GM12878 (cell line): ENCODE measurements at regions not wholly inside any gene's neighbourhood (a gene's known extent, or its start where the extent isn't known, plus 50 kb on each side); places are given as distances from the start of the nearest gene placed in this dataset.

Experiments
- CEBPB ChIP-seq, 2 experiments: fragments of 150-350 bp in 1 of 2; IDR thresholded peaks; 2 replicates each; pipeline ENCODE4 v1.6.1; 2012 to 2014; ENCODE audit warnings: low read depth in 2 of 2, low read length in 2 of 2, borderline replicate concordance in 1 of 2, inconsistent platforms in 1 of 2
- EP300 ChIP-seq, 2 experiments: fragments of 150-350 bp in 1 of 2; IDR thresholded peaks; 2 replicates each; pipeline ENCODE4 v1.6.1; 2011 to 2012; ENCODE audit warnings: low read depth in 2 of 2, low read length in 2 of 2, borderline replicate concordance in 1 of 2, improper control_type of control experiment in 1 of 2, inconsistent platforms in 1 of 2; ENCODE audit not compliant: control insufficient read depth in 1 of 2
- EZH2 ChIP-seq: IDR thresholded peaks from 2 replicates; pipeline ENCODE4 v1.6.1; 2012; ENCODE audit warnings: low read depth, mild to moderate bottlenecking, control low read depth, inconsistent platforms, low read length, borderline replicate concordance; ENCODE audit not compliant: control insufficient read depth
- FOXM1 ChIP-seq: IDR thresholded peaks from 2 replicates; pipeline ENCODE4 v1.6.1; 2012; ENCODE audit warnings: low read depth, mild to moderate bottlenecking, inconsistent platforms, low read length, moderate library complexity
- NBN ChIP-seq: fragments of 450-650 bp; IDR thresholded peaks from 2 replicates; pipeline ENCODE4 v1.6.1; 2016
- POLR2AphosphoS5 ChIP-seq: IDR thresholded peaks from 2 replicates; pipeline ENCODE4 v1.6.1; 2011; ENCODE audit warnings: mild to moderate bottlenecking, low read length, inconsistent platforms
- YY1 ChIP-seq: IDR thresholded peaks from 2 replicates; pipeline ENCODE4 v1.6.1; 2011; ENCODE audit warnings: low read depth, mild to moderate bottlenecking, low read length
- ZBTB40 ChIP-seq: fragments of 450-650 bp; IDR thresholded peaks from 2 replicates; pipeline ENCODE4 v1.6.1; 2016; ENCODE audit warnings: mild to moderate bottlenecking, moderate library complexity, borderline replicate concordance
- TF ChIP-seq, protein P1 (sequence below), 3 experiments: IDR thresholded peaks in 2 of 3; conservative IDR thresholded peaks in 1 of 3; 2 replicates each; pipeline ENCODE4 v1.5.1; 2011; ENCODE audit warnings: low read depth in 3 of 3, low read length in 3 of 3, mild to moderate bottlenecking in 3 of 3, control low read depth in 2 of 3, moderate library complexity in 2 of 3, inconsistent platforms in 1 of 3, mixed read lengths in 1 of 3; ENCODE audit not compliant: control insufficient read depth in 2 of 3, insufficient read depth in 1 of 3; ENCODE audit errors: extremely low read depth in 1 of 3
- TF ChIP-seq, protein P2 (sequence below): IDR thresholded peaks from 2 replicates; pipeline ENCODE4 v1.6.1; 2012; ENCODE audit warnings: mild to moderate bottlenecking, low read depth, low read length

DNA sequence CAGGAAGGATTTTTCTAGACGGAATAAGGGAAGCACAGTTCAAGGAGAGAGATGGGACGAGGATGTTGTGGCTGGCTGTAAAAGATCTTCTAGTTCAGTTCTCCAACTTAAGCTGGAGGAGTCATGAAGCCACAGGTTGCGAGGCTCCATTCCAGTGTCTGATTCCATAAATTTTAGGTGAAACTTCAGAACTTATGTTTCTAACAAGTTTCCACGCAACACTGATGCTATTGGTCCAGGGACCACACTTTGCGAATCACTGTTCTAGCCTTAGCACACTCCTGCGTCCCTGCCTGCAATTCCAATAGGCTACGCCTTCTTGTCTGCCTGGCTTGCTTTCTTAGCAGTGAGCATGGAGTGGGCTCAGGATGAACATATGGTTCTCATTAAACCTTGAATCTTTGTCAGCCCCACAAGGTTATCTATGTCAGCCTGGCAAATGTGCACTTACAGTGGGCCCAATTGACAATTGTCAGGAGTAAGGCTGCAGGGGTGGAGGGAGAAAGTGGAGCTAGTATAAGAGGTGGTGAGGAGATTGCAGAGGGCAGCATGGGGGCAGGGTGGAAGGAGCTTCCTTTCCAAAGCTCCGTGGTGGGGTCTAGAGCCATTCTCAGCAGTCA lies 438.1 kb upstream of the ST6GAL2 start:
- TF ChIP-seq, protein P1, sequence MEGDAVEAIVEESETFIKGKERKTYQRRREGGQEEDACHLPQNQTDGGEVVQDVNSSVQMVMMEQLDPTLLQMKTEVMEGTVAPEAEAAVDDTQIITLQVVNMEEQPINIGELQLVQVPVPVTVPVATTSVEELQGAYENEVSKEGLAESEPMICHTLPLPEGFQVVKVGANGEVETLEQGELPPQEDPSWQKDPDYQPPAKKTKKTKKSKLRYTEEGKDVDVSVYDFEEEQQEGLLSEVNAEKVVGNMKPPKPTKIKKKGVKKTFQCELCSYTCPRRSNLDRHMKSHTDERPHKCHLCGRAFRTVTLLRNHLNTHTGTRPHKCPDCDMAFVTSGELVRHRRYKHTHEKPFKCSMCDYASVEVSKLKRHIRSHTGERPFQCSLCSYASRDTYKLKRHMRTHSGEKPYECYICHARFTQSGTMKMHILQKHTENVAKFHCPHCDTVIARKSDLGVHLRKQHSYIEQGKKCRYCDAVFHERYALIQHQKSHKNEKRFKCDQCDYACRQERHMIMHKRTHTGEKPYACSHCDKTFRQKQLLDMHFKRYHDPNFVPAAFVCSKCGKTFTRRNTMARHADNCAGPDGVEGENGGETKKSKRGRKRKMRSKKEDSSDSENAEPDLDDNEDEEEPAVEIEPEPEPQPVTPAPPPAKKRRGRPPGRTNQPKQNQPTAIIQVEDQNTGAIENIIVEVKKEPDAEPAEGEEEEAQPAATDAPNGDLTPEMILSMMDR (IDR thresholded peaks at IDR 0.05 in 2 of 3, conservative IDR thresholded peaks at IDR 0.05 in 1 of 3; ENCODE audit: control insufficient read depth in 2 of 3, extremely low read depth in 1 of 3, insufficient read depth in 1 of 3, low read depth in 3 of 3, low read length in 3 of 3) = no peak
- TF ChIP-seq NBN (no peak), POLR2AphosphoS5 (no peak), YY1 (no peak), CEBPB (IDR thresholded peaks at IDR 0.05; ENCODE audit: borderline replicate concordance in 1 of 2, low read depth in 2 of 2, low read length in 2 of 2) (no peak), ZBTB40 (no peak), FOXM1 (no peak), EZH2 (no peak), EP300 (IDR thresholded peaks at IDR 0.05; ENCODE audit: borderline replicate concordance in 1 of 2, control insufficient read depth in 1 of 2, low read depth in 2 of 2, low read length in 2 of 2) (no peak)
- TF ChIP-seq, protein P2, sequence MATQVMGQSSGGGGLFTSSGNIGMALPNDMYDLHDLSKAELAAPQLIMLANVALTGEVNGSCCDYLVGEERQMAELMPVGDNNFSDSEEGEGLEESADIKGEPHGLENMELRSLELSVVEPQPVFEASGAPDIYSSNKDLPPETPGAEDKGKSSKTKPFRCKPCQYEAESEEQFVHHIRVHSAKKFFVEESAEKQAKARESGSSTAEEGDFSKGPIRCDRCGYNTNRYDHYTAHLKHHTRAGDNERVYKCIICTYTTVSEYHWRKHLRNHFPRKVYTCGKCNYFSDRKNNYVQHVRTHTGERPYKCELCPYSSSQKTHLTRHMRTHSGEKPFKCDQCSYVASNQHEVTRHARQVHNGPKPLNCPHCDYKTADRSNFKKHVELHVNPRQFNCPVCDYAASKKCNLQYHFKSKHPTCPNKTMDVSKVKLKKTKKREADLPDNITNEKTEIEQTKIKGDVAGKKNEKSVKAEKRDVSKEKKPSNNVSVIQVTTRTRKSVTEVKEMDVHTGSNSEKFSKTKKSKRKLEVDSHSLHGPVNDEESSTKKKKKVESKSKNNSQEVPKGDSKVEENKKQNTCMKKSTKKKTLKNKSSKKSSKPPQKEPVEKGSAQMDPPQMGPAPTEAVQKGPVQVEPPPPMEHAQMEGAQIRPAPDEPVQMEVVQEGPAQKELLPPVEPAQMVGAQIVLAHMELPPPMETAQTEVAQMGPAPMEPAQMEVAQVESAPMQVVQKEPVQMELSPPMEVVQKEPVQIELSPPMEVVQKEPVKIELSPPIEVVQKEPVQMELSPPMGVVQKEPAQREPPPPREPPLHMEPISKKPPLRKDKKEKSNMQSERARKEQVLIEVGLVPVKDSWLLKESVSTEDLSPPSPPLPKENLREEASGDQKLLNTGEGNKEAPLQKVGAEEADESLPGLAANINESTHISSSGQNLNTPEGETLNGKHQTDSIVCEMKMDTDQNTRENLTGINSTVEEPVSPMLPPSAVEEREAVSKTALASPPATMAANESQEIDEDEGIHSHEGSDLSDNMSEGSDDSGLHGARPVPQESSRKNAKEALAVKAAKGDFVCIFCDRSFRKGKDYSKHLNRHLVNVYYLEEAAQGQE = no peak
